IPS-18c (cell line): ENCODE measurements at regions not wholly inside any gene's neighbourhood (a gene's known extent, or its start where the extent isn't known, plus 50 kb on each side); places are given as distances from the start of the nearest gene placed in this dataset.

Experiments
- H3K4me3 ChIP-seq: 2 replicates; pipeline ENCODE4 v1.7.0; 2013; ENCODE audit warnings: low read depth, mild to moderate bottlenecking, low read length, moderate library complexity; ENCODE audit not compliant: insufficient read depth
- H3K9me3 ChIP-seq: one replicate; pipeline ENCODE4 v1.6.1; 2013; ENCODE audit warnings: mild to moderate bottlenecking, low read length, moderate library complexity; ENCODE audit not compliant: control insufficient read depth, insufficient read depth

- Histone ChIP-seq H3K4me3 (no peak overlapping the region), H3K9me3 (no peaks in the 10 kb centered on the region)
These were observed 520.4 kb downstream of the BCOR start for GRCh38 chrX:39577206-39577984.

- Histone ChIP-seq H3K4me3 (no peak overlapping the region), H3K9me3 (no peaks in the 10 kb centered on the region)
These were observed 519.5 kb downstream of the BCOR start for GRCh38 chrX:39577985-39578869.

- no peaks in the 10 kb centered on the region for H3K9me3 ChIP-seq
- no peak overlapping the region for H3K4me3 ChIP-seq
These were observed 517.7 kb downstream of the BCOR start for GRCh38 chrX:39580043-39580442.

GRCh38 chrX:39581411-39581810 is 516.3 kb downstream of the BCOR start:
- H3K9me3 ChIP-seq: no peaks in the 10 kb centered on the region
- H3K4me3 ChIP-seq: no peak overlapping the region

- Histone ChIP-seq H3K9me3 (no peaks in the 10 kb centered on the region), H3K4me3 (no peak overlapping the region)
These were observed 515.7 kb downstream of the BCOR start for GRCh38 chrX:39582091-39582490.

GRCh38 chrX:39582976-39583375 is 514.8 kb downstream of the BCOR start:
- no peak overlapping the region for H3K4me3 ChIP-seq
- no peaks in the 10 kb centered on the region for H3K9me3 ChIP-seq

- no peak overlapping the region for H3K4me3 ChIP-seq
- H3K9me3 ChIP-seq: no peaks in the 10 kb centered on the region
These were observed 511.9 kb downstream of the BCOR start for GRCh38 chrX:39585808-39586207.

- no peak overlapping the region for H3K4me3 ChIP-seq
- no peaks in the 10 kb centered on the region for H3K9me3 ChIP-seq
These were observed 511.4 kb downstream of the BCOR start for GRCh38 chrX:39586359-39586758.

- no peak overlapping the region for H3K4me3 ChIP-seq
- no peaks in the 10 kb centered on the region for H3K9me3 ChIP-seq
These were observed 506.7 kb downstream of the BCOR start for GRCh38 chrX:39591099-39591498.

- Histone ChIP-seq H3K4me3 (no peak overlapping the region), H3K9me3 (no peaks in the 10 kb centered on the region)
These were observed 505.0 kb downstream of the BCOR start for GRCh38 chrX:39592776-39593175.

- H3K4me3 ChIP-seq: no peak overlapping the region; the same call in 1 of the 2 replicates
These were observed 501.8 kb downstream of the BCOR start for GRCh38 chrX:39595977-39596376.

GRCh38 chrX:39596437-39596836 is 501.3 kb downstream of the BCOR start:
- H3K9me3 ChIP-seq: peaks cover 2% of the 10 kb centered on the region
- no peak overlapping the region for H3K4me3 ChIP-seq

More at GRCh38 chrX:39595977-39596376, 501.8 kb downstream of the BCOR start:
- H3K9me3 ChIP-seq: no peaks in the 10 kb centered on the region

GRCh38 chrX:39599339-39599738 is 498.4 kb downstream of the BCOR start:
- no peak overlapping the region for H3K4me3 ChIP-seq
- peaks cover 6% of the 10 kb centered on the region for H3K9me3 ChIP-seq

GRCh38 chrX:39600222-39600621 is 497.5 kb downstream of the BCOR start:
- H3K4me3 ChIP-seq: no peak overlapping the region
- H3K9me3 ChIP-seq: peaks cover 6% of the 10 kb centered on the region

GRCh38 chrX:39601231-39602177 is 496.3 kb downstream of the BCOR start:
- H3K4me3 ChIP-seq: no peak overlapping the region
- H3K9me3 ChIP-seq: peaks cover 6% of the 10 kb centered on the region

GRCh38 chrX:39602195-39602594 is 495.6 kb downstream of the BCOR start:
- H3K9me3 ChIP-seq: peaks cover 6% of the 10 kb centered on the region
- H3K4me3 ChIP-seq: no peak overlapping the region

- H3K9me3 ChIP-seq: peaks cover 6% of the 10 kb centered on the region
- no peak overlapping the region for H3K4me3 ChIP-seq
These were observed 494.5 kb downstream of the BCOR start for GRCh38 chrX:39603230-39603629.
